ENCODE measurements at regions not wholly inside any gene's neighbourhood (a gene's known extent, or its start where the extent isn't known, plus 50 kb on each side); places are given as distances from the start of the nearest gene placed in this dataset.
A peak's percentile ranks its signal among the peaks of the same experiment; 100 is the strongest.

GRCh38 chr10:52558090-52558489 is 214.5 kb downstream of the MBL2 start:
- DNase-seq (ENCODE audit: low spot score in 2 of 2) = no peak
- WGBS, 2 donors = 98 to 100% methylated on average over 1 of the region's 1 CpG
- no peak overlapping the region for H3K27ac ChIP-seq
- no peak overlapping the region for H3K4me3 ChIP-seq
- no peaks in the 10 kb centered on the region for H3K36me3 ChIP-seq
- no peaks in the 10 kb centered on the region for H3K4me1 ChIP-seq
- no peak for TF ChIP-seq CTCF (IDR thresholded peaks at IDR 0.05)
- no peak for TF ChIP-seq EP300 (IDR thresholded peaks at IDR 0.05)
- TF ChIP-seq POLR2A (IDR thresholded peaks at IDR 0.05) = no peak
- H3K9me3 ChIP-seq = no peaks in the 10 kb centered on the region
- no peaks in the 10 kb centered on the region for H3K27me3 ChIP-seq

- WGBS, 2 donors = 93 to 96% methylated on average over 3 of the region's 3 CpGs
- DNase-seq (ENCODE audit: low spot score in 2 of 2) = no peak
- Histone ChIP-seq H3K4me3 (no peak overlapping the region), H3K27me3 (no peaks in the 10 kb centered on the region), H3K36me3 (no peaks in the 10 kb centered on the region), H3K27ac (no peak overlapping the region), H3K9me3 (no peaks in the 10 kb centered on the region), H3K4me1 (no peaks in the 10 kb centered on the region)
- no peak for TF ChIP-seq POLR2A (IDR thresholded peaks at IDR 0.05)
- TF ChIP-seq EP300 (IDR thresholded peaks at IDR 0.05) = no peak
- no peak for TF ChIP-seq CTCF (IDR thresholded peaks at IDR 0.05)
These were observed 211.3 kb downstream of the MBL2 start for GRCh38 chr10:52561322-52561721.

GRCh38 chr10:52563360-52563759 is 209.2 kb downstream of the MBL2 start:
- no peak overlapping the region for H3K4me3 ChIP-seq
- no peak for TF ChIP-seq POLR2A (IDR thresholded peaks at IDR 0.05)
- no peak for TF ChIP-seq EP300 (IDR thresholded peaks at IDR 0.05)
- no peak for TF ChIP-seq CTCF (IDR thresholded peaks at IDR 0.05)
- DNase-seq (ENCODE audit: low spot score in 2 of 2) = no peak
- H3K9me3 ChIP-seq = no peaks in the 10 kb centered on the region
- 64 to 76% methylated on average over 1 of the region's 1 CpG for WGBS, 2 donors
- H3K4me1 ChIP-seq = no peaks in the 10 kb centered on the region
- H3K36me3 ChIP-seq = no peaks in the 10 kb centered on the region
- no peaks in the 10 kb centered on the region for H3K27me3 ChIP-seq
- no peak overlapping the region for H3K27ac ChIP-seq

GRCh38 chr10:52566471-52567246 is 205.9 kb downstream of the MBL2 start:
- Histone ChIP-seq H3K9me3 (no peaks in the 10 kb centered on the region), H3K36me3 (no peaks in the 10 kb centered on the region), H3K27me3 (no peaks in the 10 kb centered on the region), H3K4me3 (no peak overlapping the region), H3K4me1 (no peaks in the 10 kb centered on the region), H3K27ac (no peak overlapping the region)
- no peak for DNase-seq (ENCODE audit: low spot score in 2 of 2)
- TF ChIP-seq CTCF (IDR thresholded peaks at IDR 0.05) = peak in 1 of 5 experiments; percentile 19
- TF ChIP-seq POLR2A (IDR thresholded peaks at IDR 0.05) = no peak
- WGBS, 2 donors = 36 to 43% methylated on average over 4 of the region's 4 CpGs

GRCh38 chr10:52567247-52567580 is 205.4 kb downstream of the MBL2 start:
- H3K4me1 ChIP-seq = no peaks in the 10 kb centered on the region
- H3K36me3 ChIP-seq = no peaks in the 10 kb centered on the region
- WGBS, 2 donors = 69 to 71% methylated on average over 3 of the region's 3 CpGs
- no peaks in the 10 kb centered on the region for H3K9me3 ChIP-seq
- no peak overlapping the region for H3K4me3 ChIP-seq
- no peak for TF ChIP-seq EP300 (IDR thresholded peaks at IDR 0.05)
- TF ChIP-seq POLR2A (IDR thresholded peaks at IDR 0.05) = no peak
- no peak for TF ChIP-seq CTCF (IDR thresholded peaks at IDR 0.05)
- H3K27me3 ChIP-seq = no peaks in the 10 kb centered on the region
- H3K27ac ChIP-seq = no peak overlapping the region
- no peak for DNase-seq (ENCODE audit: low spot score in 2 of 2)
